Bronchial epithelial cell (primary cell): ENCODE measurements at regions not wholly inside any gene's neighbourhood (a gene's known extent, or its start where the extent isn't known, plus 50 kb on each side); places are given as distances from the start of the nearest gene placed in this dataset.

ENCODE experiments used
- DNase-seq: peaks from one replicate; pipeline ENCODE4 v3.0.0-alpha.2; 2010; ENCODE audit warnings: low read depth
- FAIRE-seq: peaks from 2 replicates; lab custom pipeline; 2011; peaks lifted over from hg19 to GRCh38; lab: Jason Lieb, UNC
- H3K27me3 ChIP-seq: 2 replicates; pipeline ENCODE4 v1.5.1; 2011; ENCODE audit warnings: low read length; ENCODE audit not compliant: control insufficient read depth, insufficient read depth
- H3K36me3 ChIP-seq: 2 replicates; pipeline ENCODE4 v1.5.1; 2011; ENCODE audit warnings: low read length; ENCODE audit not compliant: control insufficient read depth, insufficient read depth
- H3K4me3 ChIP-seq: 2 replicates; pipeline ENCODE4 v1.5.1; 2011; ENCODE audit warnings: mild to moderate bottlenecking, low read depth, low read length, control low read depth
- TF ChIP-seq, protein P1 (sequence below): IDR thresholded peaks from 2 replicates; pipeline ENCODE4 v1.5.1; 2011; ENCODE audit warnings: mild to moderate bottlenecking, moderate library complexity, low read length, control low read depth, inconsistent platforms; ENCODE audit not compliant: insufficient read depth, severe bottlenecking

DNA sequence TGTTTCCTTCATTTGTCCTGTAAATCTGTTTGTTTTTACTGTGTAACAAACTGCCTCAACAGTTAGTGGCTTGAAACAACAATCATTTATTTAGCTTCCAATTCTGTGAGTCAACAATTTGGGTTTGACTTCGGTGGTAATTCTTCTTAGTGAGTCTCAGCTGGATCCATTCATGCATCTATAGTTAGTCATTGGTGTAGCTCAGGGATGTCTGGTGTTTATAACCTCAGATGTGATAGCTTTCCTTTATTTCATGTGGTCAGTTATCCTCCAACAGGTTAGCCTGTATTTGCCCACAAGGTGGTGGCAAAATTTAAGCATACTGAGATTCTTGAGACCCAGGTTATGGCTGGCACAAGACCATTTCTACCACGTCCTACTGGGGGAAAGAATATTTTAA lies 1267.2 kb downstream of the RAPGEF2 start:
- no peaks in the 10 kb centered on the region for H3K27me3 ChIP-seq
- DNase-seq, result peak; percentile 15
- no peak overlapping the region for H3K4me3 ChIP-seq
- FAIRE-seq, result no peak
- H3K36me3 ChIP-seq, result no peaks in the 10 kb centered on the region
- TF ChIP-seq, protein P1, sequence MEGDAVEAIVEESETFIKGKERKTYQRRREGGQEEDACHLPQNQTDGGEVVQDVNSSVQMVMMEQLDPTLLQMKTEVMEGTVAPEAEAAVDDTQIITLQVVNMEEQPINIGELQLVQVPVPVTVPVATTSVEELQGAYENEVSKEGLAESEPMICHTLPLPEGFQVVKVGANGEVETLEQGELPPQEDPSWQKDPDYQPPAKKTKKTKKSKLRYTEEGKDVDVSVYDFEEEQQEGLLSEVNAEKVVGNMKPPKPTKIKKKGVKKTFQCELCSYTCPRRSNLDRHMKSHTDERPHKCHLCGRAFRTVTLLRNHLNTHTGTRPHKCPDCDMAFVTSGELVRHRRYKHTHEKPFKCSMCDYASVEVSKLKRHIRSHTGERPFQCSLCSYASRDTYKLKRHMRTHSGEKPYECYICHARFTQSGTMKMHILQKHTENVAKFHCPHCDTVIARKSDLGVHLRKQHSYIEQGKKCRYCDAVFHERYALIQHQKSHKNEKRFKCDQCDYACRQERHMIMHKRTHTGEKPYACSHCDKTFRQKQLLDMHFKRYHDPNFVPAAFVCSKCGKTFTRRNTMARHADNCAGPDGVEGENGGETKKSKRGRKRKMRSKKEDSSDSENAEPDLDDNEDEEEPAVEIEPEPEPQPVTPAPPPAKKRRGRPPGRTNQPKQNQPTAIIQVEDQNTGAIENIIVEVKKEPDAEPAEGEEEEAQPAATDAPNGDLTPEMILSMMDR, result no peak

DNA sequence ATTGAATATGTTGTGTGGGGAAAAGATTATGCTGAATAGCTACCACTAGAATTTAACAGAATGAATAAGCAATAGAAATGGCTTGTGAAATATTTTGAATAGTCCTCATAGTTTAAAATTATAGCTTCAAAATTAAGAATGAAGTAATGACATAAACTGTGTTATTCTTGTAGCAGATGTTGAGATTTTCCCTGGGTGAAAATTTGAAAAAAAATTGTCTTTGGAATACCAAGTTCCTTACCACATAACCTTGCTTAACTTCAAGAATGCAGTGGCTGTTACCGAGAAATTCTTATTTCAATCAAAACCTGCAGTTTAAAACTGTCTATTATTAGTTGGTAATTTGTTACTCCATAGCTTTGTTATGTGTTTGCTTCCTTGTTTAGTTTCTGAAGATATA lies 1268.6 kb downstream of the RAPGEF2 start:
- no peak for DNase-seq
- no peak overlapping the region for H3K4me3 ChIP-seq
- H3K36me3 ChIP-seq, result no peaks in the 10 kb centered on the region
- H3K27me3 ChIP-seq, result no peaks in the 10 kb centered on the region
- TF ChIP-seq, protein P1, result no peak
- FAIRE-seq, result no peak

DNA sequence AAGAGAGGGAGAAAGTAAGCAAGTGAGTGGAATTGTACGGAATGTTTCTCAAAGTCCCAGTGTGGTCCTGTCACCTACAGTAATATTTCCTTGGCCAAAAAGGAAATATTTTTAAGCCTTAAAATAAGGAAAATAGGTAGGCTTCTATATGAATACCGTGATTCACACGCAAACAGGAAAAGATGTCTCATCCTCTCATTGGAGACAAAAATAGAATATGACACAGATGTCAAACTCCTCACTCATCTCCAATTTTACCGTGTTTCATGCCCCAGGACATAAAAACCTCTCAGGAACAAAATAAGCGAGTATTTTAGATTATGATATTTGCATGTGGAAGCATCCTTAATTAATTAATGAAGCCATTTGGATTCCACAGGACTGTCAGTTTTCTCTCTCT lies 1269.5 kb downstream of the RAPGEF2 start:
- no peak for FAIRE-seq
- Histone ChIP-seq H3K36me3 (no peaks in the 10 kb centered on the region), H3K27me3 (no peaks in the 10 kb centered on the region), H3K4me3 (no peak overlapping the region)
- DNase-seq, result peak; percentile 20
- TF ChIP-seq, protein P1, result no peak

DNA sequence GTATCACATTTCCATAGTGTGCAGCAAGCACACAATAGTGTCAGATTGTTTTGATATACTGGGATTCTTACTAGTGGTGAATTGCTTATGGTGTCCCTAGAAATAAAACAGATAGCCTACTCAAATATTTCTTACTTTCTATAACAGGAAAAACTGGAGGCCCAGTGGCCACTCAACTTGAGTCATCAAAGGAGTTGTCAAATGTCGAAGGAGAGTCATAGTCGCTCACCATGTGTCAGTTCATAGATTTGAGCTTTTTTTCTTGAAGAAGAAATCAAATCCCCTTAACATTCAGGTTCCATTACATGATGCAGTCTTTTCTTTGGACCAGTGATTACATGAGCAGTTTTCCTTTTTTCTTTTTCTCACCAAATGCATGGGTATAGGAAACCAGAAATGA lies 1271.0 kb downstream of the RAPGEF2 start:
- H3K4me3 ChIP-seq, result no peak overlapping the region
- FAIRE-seq (no peak), DNase-seq (peak; percentile 37)
- no peaks in the 10 kb centered on the region for H3K27me3 ChIP-seq
- no peaks in the 10 kb centered on the region for H3K36me3 ChIP-seq
- TF ChIP-seq, protein P1, result no peak

DNA sequence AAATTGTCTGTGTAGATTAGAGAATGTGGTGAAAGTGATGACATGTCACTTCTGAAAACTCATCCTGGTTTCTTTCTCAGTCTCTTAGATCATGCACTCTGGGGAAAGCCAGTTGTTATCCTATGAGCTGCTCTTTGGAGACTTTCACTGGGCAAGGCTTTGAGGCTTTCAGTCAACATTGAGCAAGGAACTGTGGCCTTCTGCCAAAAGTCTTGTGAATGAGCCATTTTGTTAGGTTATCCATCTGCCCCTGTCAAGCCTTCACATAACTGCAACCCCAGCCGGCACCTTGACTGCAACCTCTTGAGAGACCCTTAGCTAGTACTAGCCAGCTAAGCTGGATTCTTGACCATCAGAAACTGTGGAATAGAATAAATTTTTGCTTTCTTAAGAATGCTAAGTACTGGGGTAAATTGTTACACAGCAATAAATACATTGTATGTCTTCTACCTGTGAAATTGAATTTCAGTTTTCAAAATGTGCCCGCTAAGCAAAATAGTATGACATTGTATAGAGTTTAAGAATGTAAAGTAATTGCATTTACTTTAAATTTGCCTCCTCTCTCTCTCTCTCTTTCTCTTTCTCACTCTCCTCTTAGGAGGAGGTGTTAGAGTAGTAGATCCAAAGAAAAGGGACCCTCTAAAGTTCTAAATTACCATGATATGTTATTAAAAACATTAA lies 1273.0 kb downstream of the RAPGEF2 start:
- no peaks in the 10 kb centered on the region for H3K36me3 ChIP-seq
- H3K4me3 ChIP-seq, result no peak overlapping the region
- TF ChIP-seq, protein P1, result no peak
- peak; percentile 32 for DNase-seq
- FAIRE-seq, result no peak
- H3K27me3 ChIP-seq, result no peaks in the 10 kb centered on the region

DNA sequence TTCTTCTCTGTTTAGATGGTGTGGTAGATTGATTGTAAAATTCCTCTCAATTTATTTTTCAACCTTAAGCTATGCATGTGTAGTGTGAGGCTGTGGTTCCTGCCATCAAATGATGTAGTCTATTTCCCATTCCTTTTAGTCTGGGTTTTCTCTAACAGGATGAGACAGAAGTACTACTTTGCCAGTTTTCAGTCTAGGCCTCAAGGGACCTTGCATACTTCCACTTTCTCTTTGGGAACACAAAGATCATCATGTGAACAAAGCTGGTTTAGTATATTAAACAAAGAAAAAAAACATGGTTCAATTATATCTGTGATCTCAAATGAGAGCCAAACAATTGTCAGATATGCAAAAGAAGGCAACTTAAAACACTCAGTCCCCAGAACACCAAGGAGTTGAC lies 1284.0 kb downstream of the RAPGEF2 start:
- Histone ChIP-seq H3K36me3 (no peaks in the 10 kb centered on the region), H3K4me3 (no peak overlapping the region), H3K27me3 (no peaks in the 10 kb centered on the region)
- no peak for FAIRE-seq
- TF ChIP-seq, protein P1, result no peak
- no peak for DNase-seq
